GM12892 (cell line): ENCODE measurements at regions not wholly inside any gene's neighbourhood (a gene's known extent, or its start where the extent isn't known, plus 50 kb on each side); places are given as distances from the start of the nearest gene placed in this dataset.

Experiments used
- POLR2A ChIP-seq: IDR thresholded peaks from 2 replicates; pipeline ENCODE4 v1.6.1; 2011; ENCODE audit warnings: low read depth, low read length, control low read depth
- POLR2AphosphoS5 ChIP-seq: IDR thresholded peaks from 2 replicates; pipeline ENCODE4 v1.6.1; 2011; ENCODE audit warnings: low read depth, low read length, control low read depth

DNA sequence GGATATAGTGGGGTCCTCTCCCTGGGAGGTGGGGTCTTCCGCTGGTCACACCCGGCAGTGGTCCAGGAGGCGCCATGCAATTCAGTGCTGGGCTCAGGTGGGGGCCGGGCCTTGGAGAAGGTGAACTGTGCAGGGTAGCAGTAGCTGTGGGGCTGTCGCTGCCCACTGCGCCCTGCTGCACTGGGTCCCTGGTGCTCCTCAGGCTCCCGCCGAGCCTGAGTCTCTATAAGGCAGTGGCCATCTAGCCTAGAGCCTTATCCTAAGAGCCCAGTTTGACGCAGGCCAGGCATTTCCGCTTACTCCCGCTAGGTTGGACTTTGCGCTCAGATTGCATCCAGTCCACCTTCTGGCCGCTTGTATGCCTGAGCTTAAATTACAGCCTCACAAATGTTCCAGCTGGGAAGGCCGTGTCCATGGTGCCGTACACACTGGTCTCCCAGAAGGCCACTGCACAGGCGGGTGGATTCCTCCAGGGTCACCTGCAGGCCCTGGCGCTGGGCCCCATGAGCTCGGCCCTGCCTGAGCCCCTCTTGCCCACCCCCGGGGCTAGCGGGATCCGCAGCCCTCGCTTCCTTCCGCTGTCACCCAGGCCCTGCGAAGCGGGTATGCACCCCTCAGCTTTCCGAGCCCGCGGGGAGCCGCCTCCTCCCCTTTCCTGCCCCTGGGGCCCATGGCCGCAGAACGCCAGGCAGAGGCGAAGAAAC lies 1762.2 kb downstream of the TP53TG3F start:
- TF ChIP-seq POLR2A (no peak), POLR2AphosphoS5 (no peak)
